ENCODE measurements at regions not wholly inside any gene's neighbourhood (a gene's known extent, or its start where the extent isn't known, plus 50 kb on each side); places are given as distances from the start of the nearest gene placed in this dataset.
A peak's percentile ranks its signal among the peaks of the same experiment; 100 is the strongest.

GRCh38 chr2:161028581-161028980, 131.6 kb upstream of the TANK start:
- Histone ChIP-seq H3K9me3 (no peaks in the 10 kb centered on the region), H3K36me3 (no peaks in the 10 kb centered on the region), H3K4me1 (no peaks in the 10 kb centered on the region), H3K27ac (no peak overlapping the region), H3K4me3 (no peak overlapping the region), H3K27me3 (no peaks in the 10 kb centered on the region)
- intact Hi-C loops (cut with DNase I; ENCODE audit: low total_unique reads) = no loop called here
- no peak for TF ChIP-seq POLR2AphosphoS5 (IDR thresholded peaks at IDR 0.05)
- no peak for TF ChIP-seq POLR2A (IDR thresholded peaks at IDR 0.05)
- TF ChIP-seq CTCF (IDR thresholded peaks at IDR 0.05) = no peak
- no peak for DNase-seq (ENCODE audit: low spot score in 2 of 2)

- Histone ChIP-seq H3K27ac (no peak overlapping the region), H3K36me3 (no peaks in the 10 kb centered on the region), H3K9me3 (no peaks in the 10 kb centered on the region), H3K27me3 (no peaks in the 10 kb centered on the region), H3K4me1 (no peaks in the 10 kb centered on the region), H3K4me3 (no peak overlapping the region)
- TF ChIP-seq POLR2A (IDR thresholded peaks at IDR 0.05) (no peak), POLR2AphosphoS5 (IDR thresholded peaks at IDR 0.05) (no peak), CTCF (IDR thresholded peaks at IDR 0.05) (no peak)
- intact Hi-C loops (cut with DNase I; ENCODE audit: low total_unique reads) = no loop called here
- no peak for DNase-seq (ENCODE audit: low spot score in 2 of 2)
Measured at GRCh38 chr2:161029321-161029720, 130.9 kb upstream of the TANK start.

GRCh38 chr2:161030260-161031063, 129.8 kb upstream of the TANK start:
- Histone ChIP-seq H3K4me1 (no peaks in the 10 kb centered on the region), H3K27ac (peak overlapping the region; percentile 43 to 52), H3K9me3 (no peaks in the 10 kb centered on the region), H3K4me3 (no peak overlapping the region), H3K27me3 (no peaks in the 10 kb centered on the region), H3K36me3 (no peaks in the 10 kb centered on the region)
- no peak for TF ChIP-seq POLR2A (IDR thresholded peaks at IDR 0.05)
- peak in 1 of 3 donors; percentile 46 for TF ChIP-seq POLR2AphosphoS5 (IDR thresholded peaks at IDR 0.05)
- intact Hi-C loops (cut with DNase I; ENCODE audit: low total_unique reads) = loop anchor here (5.0 kb wide), 1 partner anchor 473 kb away; no protein-coding TSS in a partner anchor
- DNase-seq (ENCODE audit: low spot score in 2 of 2) = peak in 1 of 2 donors; percentile 21

- TF ChIP-seq CTCF (IDR thresholded peaks at IDR 0.05) (no peak), POLR2A (IDR thresholded peaks at IDR 0.05) (no peak), POLR2AphosphoS5 (IDR thresholded peaks at IDR 0.05) (no peak)
Measured at GRCh38 chr2:161031511-161031910, 128.7 kb upstream of the TANK start.

GRCh38 chr2:161032635-161033034, 127.6 kb upstream of the TANK start:
- H3K36me3 ChIP-seq = no peaks in the 10 kb centered on the region
- H3K9me3 ChIP-seq = no peaks in the 10 kb centered on the region
- TF ChIP-seq POLR2AphosphoS5 (IDR thresholded peaks at IDR 0.05) (no peak), POLR2A (IDR thresholded peaks at IDR 0.05) (no peak), CTCF (IDR thresholded peaks at IDR 0.05) (no peak)
- H3K27me3 ChIP-seq = no peaks in the 10 kb centered on the region
- no peak for DNase-seq (ENCODE audit: low spot score in 2 of 2)
- no peak overlapping the region for H3K27ac ChIP-seq
- H3K4me3 ChIP-seq = no peak overlapping the region
- intact Hi-C loops (cut with DNase I; ENCODE audit: low total_unique reads) = loop anchor here (5.0 kb wide), 1 partner anchor 475 kb away; no protein-coding TSS in a partner anchor
- no peaks in the 10 kb centered on the region for H3K4me1 ChIP-seq

More at GRCh38 chr2:161031511-161031910, 128.7 kb upstream of the TANK start:
- Histone ChIP-seq H3K27ac (peak overlapping the region; percentile 43 to 52), H3K4me1 (no peaks in the 10 kb centered on the region), H3K4me3 (no peak overlapping the region), H3K36me3 (no peaks in the 10 kb centered on the region), H3K9me3 (no peaks in the 10 kb centered on the region), H3K27me3 (no peaks in the 10 kb centered on the region)
- intact Hi-C loops (cut with DNase I; ENCODE audit: low total_unique reads) = loop anchor here (5.0 kb wide), 1 partner anchor 474 kb away; no protein-coding TSS in a partner anchor
- no peak for DNase-seq (ENCODE audit: low spot score in 2 of 2)

Data from breast epithelium (tissue), 4 donors.